ENCODE measurements at regions not wholly inside any gene's neighbourhood (a gene's known extent, or its start where the extent isn't known, plus 50 kb on each side); places are given as distances from the start of the nearest gene placed in this dataset.

- POLR2A ChIA-PET, result no interaction called here
- TF ChIP-seq SP1 (IDR thresholded peaks at IDR 0.05) (no peak), CTBP1 (IDR thresholded peaks at IDR 0.05; ENCODE audit: borderline replicate concordance) (no peak), ELF4 (IDR thresholded peaks at IDR 0.05) (no peak), ARNT (IDR thresholded peaks at IDR 0.05) (no peak), FOXA1 (IDR thresholded peaks at IDR 0.05) (no peak), FOXM1 (IDR thresholded peaks at IDR 0.05; ENCODE audit: borderline replicate concordance) (no peak), NFRKB (IDR thresholded peaks at IDR 0.05) (no peak), LEF1 (IDR thresholded peaks at IDR 0.05; ENCODE audit: borderline replicate concordance) (no peak), HDGF (IDR thresholded peaks at IDR 0.05; ENCODE audit: borderline replicate concordance) (no peak), FOXK2 (IDR thresholded peaks at IDR 0.05) (no peak)
- CTCF ChIA-PET, result no interaction called here
- no peak for DNase-seq (ENCODE audit: extremely low spot score)
Measured at GRCh38 chr2:238668426-238668825, 179.5 kb upstream of the TWIST2 start.

GRCh38 chr2:238669046-238669445 lies 178.8 kb upstream of the TWIST2 start:
- TF ChIP-seq LEF1 (IDR thresholded peaks at IDR 0.05; ENCODE audit: borderline replicate concordance), result no peak
- no peak for TF ChIP-seq HDGF (IDR thresholded peaks at IDR 0.05; ENCODE audit: borderline replicate concordance)
- no peak for DNase-seq (ENCODE audit: extremely low spot score)
- ChIA-PET CTCF (no interaction called here), POLR2A (no interaction called here)

- DNase-seq (ENCODE audit: extremely low spot score), result no peak
- CTCF ChIA-PET, result no interaction called here
- TF ChIP-seq FOXK2 (IDR thresholded peaks at IDR 0.05), result no peak
- no peak for TF ChIP-seq ELF4 (IDR thresholded peaks at IDR 0.05)
- TF ChIP-seq BHLHE40 (IDR thresholded peaks at IDR 0.05; ENCODE audit: borderline replicate concordance), result no peak
- TF ChIP-seq ZNF384 (IDR thresholded peaks at IDR 0.05), result no peak
- TF ChIP-seq FOXM1 (IDR thresholded peaks at IDR 0.05; ENCODE audit: borderline replicate concordance), result no peak
- TF ChIP-seq LEF1 (IDR thresholded peaks at IDR 0.05; ENCODE audit: borderline replicate concordance), result no peak
- no peak for TF ChIP-seq HDGF (IDR thresholded peaks at IDR 0.05; ENCODE audit: borderline replicate concordance)
- no peak for TF ChIP-seq ARNT (IDR thresholded peaks at IDR 0.05)
- TF ChIP-seq L3MBTL2 (conservative IDR thresholded peaks at IDR 0.05), result no peak
- TF ChIP-seq SUZ12 (IDR thresholded peaks at IDR 0.05), result no peak
- TF ChIP-seq TARDBP (IDR thresholded peaks at IDR 0.05), result no peak
- no peak for TF ChIP-seq NFRKB (IDR thresholded peaks at IDR 0.05)
- TF ChIP-seq SP1 (IDR thresholded peaks at IDR 0.05), result no peak
- no peak for TF ChIP-seq PKNOX1 (IDR thresholded peaks at IDR 0.05)
- TF ChIP-seq FOXA1 (IDR thresholded peaks at IDR 0.05), result no peak
- POLR2A ChIA-PET, result no interaction called here
Measured at GRCh38 chr2:238669581-238670080, 178.3 kb upstream of the TWIST2 start.

GRCh38 chr2:238670111-238670585 lies 177.7 kb upstream of the TWIST2 start:
- ChIA-PET POLR2A (no interaction called here), CTCF (no interaction called here)
- TF ChIP-seq FOXK2 (IDR thresholded peaks at IDR 0.05) (no peak), TARDBP (IDR thresholded peaks at IDR 0.05) (no peak), HDGF (IDR thresholded peaks at IDR 0.05; ENCODE audit: borderline replicate concordance) (no peak), SP1 (IDR thresholded peaks at IDR 0.05) (no peak), FOXA1 (IDR thresholded peaks at IDR 0.05) (no peak), BHLHE40 (IDR thresholded peaks at IDR 0.05; ENCODE audit: borderline replicate concordance) (no peak), CTBP1 (IDR thresholded peaks at IDR 0.05; ENCODE audit: borderline replicate concordance) (no peak), ZNF384 (IDR thresholded peaks at IDR 0.05) (no peak), FOXM1 (IDR thresholded peaks at IDR 0.05; ENCODE audit: borderline replicate concordance) (no peak), LEF1 (IDR thresholded peaks at IDR 0.05; ENCODE audit: borderline replicate concordance) (no peak), PKNOX1 (IDR thresholded peaks at IDR 0.05) (no peak), ELF4 (IDR thresholded peaks at IDR 0.05) (no peak), ARNT (IDR thresholded peaks at IDR 0.05) (no peak), L3MBTL2 (conservative IDR thresholded peaks at IDR 0.05) (no peak), SUZ12 (IDR thresholded peaks at IDR 0.05) (no peak), NFRKB (IDR thresholded peaks at IDR 0.05) (no peak)
- DNase-seq (ENCODE audit: extremely low spot score), result no peak

- CTCF ChIA-PET, result no interaction called here
- DNase-seq (ENCODE audit: extremely low spot score), result no peak
- TF ChIP-seq PKNOX1 (IDR thresholded peaks at IDR 0.05) (no peak), L3MBTL2 (conservative IDR thresholded peaks at IDR 0.05) (no peak), ARNT (IDR thresholded peaks at IDR 0.05) (no peak)
- POLR2A ChIA-PET, result no interaction called here
Measured at GRCh38 chr2:238682536-238682935, 165.3 kb upstream of the TWIST2 start.

- POLR2A ChIA-PET, result no interaction called here
- no peak for DNase-seq (ENCODE audit: extremely low spot score)
- no peak for TF ChIP-seq FOXA1 (IDR thresholded peaks at IDR 0.05)
- CTCF ChIA-PET, result no interaction called here
Measured at GRCh38 chr2:238684362-238685326, 163.2 kb upstream of the TWIST2 start.
